PC-3 (cell line): ENCODE measurements at regions not wholly inside any gene's neighbourhood (a gene's known extent, or its start where the extent isn't known, plus 50 kb on each side); places are given as distances from the start of the nearest gene placed in this dataset.

Source experiments
- EZH2 ChIP-seq: fragments of 300-600 bp; sonication (generic); IDR thresholded peaks from one replicate; pipeline ENCODE4 v1.6.1; 2017; ENCODE audit warnings: antibody characterized with exemption, mild to moderate bottlenecking, low read length; ENCODE audit not compliant: unreplicated experiment
- TF ChIP-seq, protein P1 (sequence below): fragments of 300-600 bp; sonication (generic); conservative IDR thresholded peaks from 2 replicates; pipeline ENCODE4 v1.5.1; 2017; ENCODE audit warnings: antibody characterized with exemption, low read depth, mild to moderate bottlenecking, low read length

DNA sequence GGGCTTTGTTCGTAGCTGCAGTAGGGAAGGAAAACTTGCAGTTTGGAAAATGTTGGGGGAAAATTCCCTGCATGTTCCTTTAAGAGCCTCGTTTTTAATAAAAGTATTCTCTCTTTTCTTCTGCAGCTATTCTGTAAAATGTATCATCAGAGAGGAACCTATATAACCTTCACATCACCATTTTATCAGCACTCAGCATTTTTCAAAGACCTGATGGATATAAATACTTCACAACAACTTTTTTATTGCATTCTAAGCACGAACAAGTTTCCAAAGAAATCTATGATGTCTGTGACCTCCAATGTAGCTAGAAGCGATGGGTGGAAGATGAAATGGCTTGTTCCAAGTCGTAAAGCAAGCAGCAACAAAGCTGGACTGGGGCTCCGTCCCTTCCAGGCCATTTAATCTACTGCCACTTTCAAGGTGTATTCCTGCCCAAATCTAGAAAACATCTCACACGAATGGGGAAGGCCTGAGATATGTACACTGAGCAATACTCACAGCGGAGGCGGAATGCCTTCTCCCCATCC is 84.0 kb downstream of the NSUN2 start:
- TF ChIP-seq, protein P1, sequence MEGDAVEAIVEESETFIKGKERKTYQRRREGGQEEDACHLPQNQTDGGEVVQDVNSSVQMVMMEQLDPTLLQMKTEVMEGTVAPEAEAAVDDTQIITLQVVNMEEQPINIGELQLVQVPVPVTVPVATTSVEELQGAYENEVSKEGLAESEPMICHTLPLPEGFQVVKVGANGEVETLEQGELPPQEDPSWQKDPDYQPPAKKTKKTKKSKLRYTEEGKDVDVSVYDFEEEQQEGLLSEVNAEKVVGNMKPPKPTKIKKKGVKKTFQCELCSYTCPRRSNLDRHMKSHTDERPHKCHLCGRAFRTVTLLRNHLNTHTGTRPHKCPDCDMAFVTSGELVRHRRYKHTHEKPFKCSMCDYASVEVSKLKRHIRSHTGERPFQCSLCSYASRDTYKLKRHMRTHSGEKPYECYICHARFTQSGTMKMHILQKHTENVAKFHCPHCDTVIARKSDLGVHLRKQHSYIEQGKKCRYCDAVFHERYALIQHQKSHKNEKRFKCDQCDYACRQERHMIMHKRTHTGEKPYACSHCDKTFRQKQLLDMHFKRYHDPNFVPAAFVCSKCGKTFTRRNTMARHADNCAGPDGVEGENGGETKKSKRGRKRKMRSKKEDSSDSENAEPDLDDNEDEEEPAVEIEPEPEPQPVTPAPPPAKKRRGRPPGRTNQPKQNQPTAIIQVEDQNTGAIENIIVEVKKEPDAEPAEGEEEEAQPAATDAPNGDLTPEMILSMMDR, result no peak
- TF ChIP-seq EZH2, result no peak
